GM12873 (cell line): ENCODE measurements at regions not wholly inside any gene's neighbourhood (a gene's known extent, or its start where the extent isn't known, plus 50 kb on each side); places are given as distances from the start of the nearest gene placed in this dataset.

Experiments
- CTCF ChIP-seq: IDR thresholded peaks from 2 replicates; pipeline ENCODE4 v1.5.1; 2012; ENCODE audit warnings: low read depth, mild to moderate bottlenecking, moderate library complexity, low read length, control low read depth; ENCODE audit not compliant: insufficient read depth; ENCODE audit errors: missing control alignments

GRCh38 chr13:88817560-88817959, 1146.4 kb downstream of the SLITRK5 start:
- TF ChIP-seq CTCF = no peak

- no peak for TF ChIP-seq CTCF
These were observed 1151.9 kb downstream of the SLITRK5 start for GRCh38 chr13:88823114-88823513.

- TF ChIP-seq CTCF = no peak
These were observed 1153.0 kb downstream of the SLITRK5 start for GRCh38 chr13:88824218-88824617.

- no peak for TF ChIP-seq CTCF
These were observed 1168.9 kb downstream of the SLITRK5 start for GRCh38 chr13:88840085-88840484.

GRCh38 chr13:88857256-88857655, 1186.1 kb downstream of the SLITRK5 start:
- no peak for TF ChIP-seq CTCF

- no peak for TF ChIP-seq CTCF
These were observed 1191.0 kb downstream of the SLITRK5 start for GRCh38 chr13:88862095-88862620.

- TF ChIP-seq CTCF = no peak
These were observed 1191.9 kb downstream of the SLITRK5 start for GRCh38 chr13:88863116-88863515.
